Activated CD8-positive, alpha-beta T cell treated with anti-CD3 and anti-CD28 coated beads, Interleukin-2, amount 10 ng/mL, durations not matched to agents 7 days and 5 days (primary cell): ENCODE measurements at regions not wholly inside any gene's neighbourhood (a gene's known extent, or its start where the extent isn't known, plus 50 kb on each side); places are given as distances from the start of the nearest gene placed in this dataset.
"Not testable (repeated sequence)": the region's sequence is repeated elsewhere in the genome, so short reads cannot be mapped to it uniquely, and the experiment has no call there.

Experiments
- ATAC-seq: fragments of 150-1000 bp; cut with Tn5 transposase; one replicate; pipeline ENCODE4 v1.10.0; 2021; ENCODE audit warnings: moderate library complexity
- CTCF ChIA-PET: fragments of 350-600 bp; sonication (Branson Sonifier 250); formaldehyde crosslinking; loops from one replicate; lab custom pipeline; 2021; ENCODE audit warnings: antibody characterized with exemption; lab: Charles Lee
- POLR2A ChIA-PET: fragments of 350-600 bp; sonication (Branson Sonifier 250); formaldehyde crosslinking; loops from one replicate; lab custom pipeline; 2021; ENCODE audit warnings: antibody characterized with exemption; lab: Charles Lee
- DNase-seq: peaks from one replicate; pipeline ENCODE4 v3.0.0-alpha.2; 2020
- H3K27ac Mint-ChIP-seq: one replicate; pipeline ENCODE4 v1.8.0; 2021; ENCODE audit warnings: mild to moderate bottlenecking, mixed read lengths
- H3K27me3 Mint-ChIP-seq: one replicate; pipeline ENCODE4 v1.8.0; 2021; ENCODE audit warnings: low read depth, mixed read lengths
- H3K36me3 Mint-ChIP-seq: one replicate; pipeline ENCODE4 v1.8.0; 2021; ENCODE audit warnings: low read depth, mixed read lengths
- H3K4me1 Mint-ChIP-seq: one replicate; pipeline ENCODE4 v1.8.0; 2021; ENCODE audit warnings: low read depth, mixed read lengths
- H3K4me3 Mint-ChIP-seq: one replicate; pipeline ENCODE4 v1.8.0; 2021; ENCODE audit warnings: mild to moderate bottlenecking, mixed read lengths
- H3K9me3 Mint-ChIP-seq: one replicate; pipeline ENCODE4 v1.8.0; 2022; ENCODE audit warnings: mixed read lengths; ENCODE audit not compliant: insufficient read depth

DNA sequence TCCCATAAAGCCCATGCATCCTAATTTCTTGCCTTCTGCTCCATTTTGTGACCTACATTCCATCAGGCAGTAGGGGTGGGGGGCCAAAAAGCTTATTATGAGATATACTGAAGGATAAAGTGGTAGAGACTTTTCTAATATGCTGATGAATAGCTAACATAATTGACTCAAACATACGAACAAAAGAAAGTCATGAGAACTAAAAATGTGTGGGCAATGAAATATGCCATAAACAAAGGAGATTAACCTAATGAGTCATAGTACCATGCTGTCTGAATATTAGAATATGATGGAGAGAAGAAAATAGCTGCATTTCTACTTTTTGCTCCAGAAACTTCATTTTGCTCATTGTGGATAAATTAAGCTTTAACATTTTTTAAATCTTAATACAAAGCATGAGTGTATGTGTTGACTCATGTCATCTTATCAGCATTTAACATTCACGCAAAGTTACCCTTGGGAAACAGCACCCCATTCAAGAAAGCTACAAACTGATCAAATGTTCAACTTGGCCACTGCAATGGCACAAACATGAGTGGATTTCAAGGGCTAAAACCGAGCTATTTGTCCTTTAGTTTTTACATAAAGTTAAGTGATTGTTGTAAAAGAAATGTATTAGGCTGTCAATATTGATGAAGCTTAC lies 64.0 kb upstream of the DIO2 start:
- ChIA-PET CTCF (no interaction called here), POLR2A (no interaction called here)
- DNase-seq (no peak), ATAC-seq (no peak)
- Mint-ChIP-seq H3K4me1 (no peaks in the 10 kb centered on the region), H3K36me3 (no peaks in the 10 kb centered on the region), H3K27me3 (no peaks in the 10 kb centered on the region), H3K27ac (no peak overlapping the region), H3K9me3 (no peaks in the 10 kb centered on the region), H3K4me3 (no peak overlapping the region)

DNA sequence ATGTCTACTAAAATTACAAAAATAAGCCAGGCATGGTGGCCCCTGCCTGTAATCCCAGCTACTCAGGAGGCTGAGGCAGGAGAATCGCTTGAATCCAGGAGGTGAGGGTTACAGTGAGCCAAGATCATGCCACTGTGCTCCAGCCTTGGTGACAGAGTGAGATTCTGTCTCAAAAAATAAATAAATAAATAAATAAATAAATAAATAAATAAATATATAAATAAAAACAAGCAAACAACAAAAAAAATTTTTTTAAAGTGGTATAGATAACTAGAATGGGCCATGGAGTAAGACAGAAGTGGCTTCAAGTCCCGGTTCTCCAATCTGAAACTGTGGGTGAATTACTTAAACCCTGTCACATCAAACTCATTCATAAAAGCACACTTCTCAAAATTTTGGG lies 63.0 kb upstream of the DIO2 start:
- H3K27me3 Mint-ChIP-seq, H3K27ac Mint-ChIP-seq, DNase-seq, H3K4me3 Mint-ChIP-seq, H3K4me1 Mint-ChIP-seq, POLR2A ChIA-PET, H3K9me3 Mint-ChIP-seq, H3K36me3 Mint-ChIP-seq, ATAC-seq, CTCF ChIA-PET: not testable (repeated sequence)

DNA sequence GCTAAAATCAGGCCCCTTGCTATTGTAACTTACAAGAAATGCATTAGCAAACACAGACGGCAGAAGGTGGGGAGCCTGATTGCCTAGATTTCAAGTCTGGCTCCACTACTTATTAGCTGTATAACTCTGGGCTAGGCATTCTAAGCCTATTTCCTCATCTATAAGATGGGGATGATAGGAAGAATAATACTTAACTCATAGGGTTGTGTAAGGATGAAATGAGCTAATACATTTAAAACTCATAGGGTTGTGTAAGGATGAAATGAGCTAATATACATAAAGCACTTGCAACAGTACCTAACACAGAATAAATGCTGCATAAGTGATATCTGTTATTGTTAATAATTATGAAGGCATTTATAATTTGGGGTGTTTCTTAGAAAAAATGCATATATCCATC lies 60.1 kb upstream of the DIO2 start:
- POLR2A ChIA-PET, result no interaction called here
- ATAC-seq (no peak), DNase-seq (no peak)
- H3K4me3 Mint-ChIP-seq, result no peak overlapping the region
- H3K36me3 Mint-ChIP-seq, result no peaks in the 10 kb centered on the region
- H3K9me3 Mint-ChIP-seq, result no peaks in the 10 kb centered on the region
- CTCF ChIA-PET, result no interaction called here
- no peaks in the 10 kb centered on the region for H3K27me3 Mint-ChIP-seq
- no peak overlapping the region for H3K27ac Mint-ChIP-seq
- no peaks in the 10 kb centered on the region for H3K4me1 Mint-ChIP-seq

DNA sequence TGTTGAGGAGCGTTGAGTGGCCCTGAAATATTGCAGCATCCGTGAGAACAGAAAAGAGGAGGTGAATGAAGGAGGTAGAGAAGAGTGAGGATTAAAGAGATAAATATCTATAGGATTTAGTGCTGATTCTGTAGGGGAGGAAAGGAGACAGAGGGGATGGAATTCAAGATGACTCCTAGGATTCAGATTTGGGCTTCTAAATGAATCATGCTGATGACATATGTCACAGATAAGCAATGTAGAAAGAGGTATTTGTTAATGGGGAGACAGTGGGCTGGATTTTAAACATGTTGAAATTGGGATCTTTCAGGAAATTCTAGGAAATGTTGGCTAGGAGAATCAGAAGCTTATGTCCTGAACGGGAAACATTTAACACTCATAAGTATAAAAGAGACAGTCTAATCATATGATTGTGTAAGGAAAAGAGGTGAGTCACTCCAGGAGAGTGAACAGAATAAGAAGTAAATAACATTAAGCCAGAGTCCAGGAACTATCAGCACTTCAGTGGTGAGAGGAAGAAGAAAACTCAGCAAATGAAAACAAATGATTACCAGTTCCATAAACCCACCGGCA lies 58.1 kb upstream of the DIO2 start:
- H3K36me3 Mint-ChIP-seq, result no peaks in the 10 kb centered on the region
- no peaks in the 10 kb centered on the region for H3K4me1 Mint-ChIP-seq
- ChIA-PET POLR2A (no interaction called here), CTCF (no interaction called here)
- no peak overlapping the region for H3K27ac Mint-ChIP-seq
- no peak overlapping the region for H3K4me3 Mint-ChIP-seq
- no peaks in the 10 kb centered on the region for H3K9me3 Mint-ChIP-seq
- no peaks in the 10 kb centered on the region for H3K27me3 Mint-ChIP-seq
- no peak for ATAC-seq
- no peak for DNase-seq

DNA sequence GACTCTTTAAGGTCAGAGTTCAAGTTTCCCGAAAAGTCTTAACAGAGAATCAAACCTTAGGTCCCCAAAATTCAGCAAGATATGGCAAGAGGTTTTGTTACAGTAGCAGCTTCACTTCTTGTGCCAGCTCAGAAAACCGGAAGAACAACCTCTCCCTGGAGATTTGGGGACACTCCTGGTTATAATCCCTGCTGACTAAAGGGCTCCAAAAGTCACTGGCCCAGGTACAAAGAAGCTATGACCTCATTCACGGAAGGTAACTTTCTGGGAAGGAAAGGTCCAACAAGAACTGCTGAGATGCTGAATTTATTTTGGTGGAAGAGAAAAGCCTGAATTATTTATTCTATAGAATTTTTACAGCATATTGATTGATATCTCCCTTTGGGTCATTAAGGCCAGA lies 55.6 kb upstream of the DIO2 start:
- no peaks in the 10 kb centered on the region for H3K4me1 Mint-ChIP-seq
- ATAC-seq, result no peak

DNA sequence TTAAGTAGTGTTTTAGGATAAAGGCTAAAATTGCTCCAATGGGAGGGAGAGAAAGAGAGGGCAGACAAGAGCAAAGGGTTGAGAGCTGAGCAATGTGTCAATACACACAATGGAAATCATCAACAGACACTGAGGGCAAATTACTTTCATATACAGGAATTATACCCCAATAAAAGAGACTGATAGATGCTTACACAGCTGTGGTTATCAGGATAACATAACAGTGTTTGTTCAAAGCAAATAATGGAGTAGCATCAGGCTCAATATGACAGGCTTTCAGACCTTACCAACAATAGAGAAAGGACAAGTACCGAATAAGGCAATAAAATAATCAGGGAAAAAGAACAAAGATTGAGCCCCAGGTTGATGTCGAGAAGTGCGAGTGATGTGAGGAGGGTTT lies 53.4 kb upstream of the DIO2 start:
- Mint-ChIP-seq H3K27ac (no peak overlapping the region), H3K36me3 (no peaks in the 10 kb centered on the region), H3K9me3 (peaks cover 4% of the 10 kb centered on the region), H3K27me3 (no peaks in the 10 kb centered on the region), H3K4me1 (no peaks in the 10 kb centered on the region), H3K4me3 (no peak overlapping the region)
- ChIA-PET POLR2A (no interaction called here), CTCF (no interaction called here)
- DNase-seq (no peak), ATAC-seq (no peak)

More for the DNA sequence above, 55.6 kb upstream of the DIO2 start:
- peaks cover 4% of the 10 kb centered on the region for H3K9me3 Mint-ChIP-seq
- no peaks in the 10 kb centered on the region for H3K27me3 Mint-ChIP-seq
- ChIA-PET POLR2A (no interaction called here), CTCF (no interaction called here)
- no peak overlapping the region for H3K27ac Mint-ChIP-seq
- no peak overlapping the region for H3K4me3 Mint-ChIP-seq
- DNase-seq, result no peak
- H3K36me3 Mint-ChIP-seq, result no peaks in the 10 kb centered on the region
